ENCODE measurements at regions not wholly inside any gene's neighbourhood (a gene's known extent, or its start where the extent isn't known, plus 50 kb on each side); places are given as distances from the start of the nearest gene placed in this dataset.

DNA sequence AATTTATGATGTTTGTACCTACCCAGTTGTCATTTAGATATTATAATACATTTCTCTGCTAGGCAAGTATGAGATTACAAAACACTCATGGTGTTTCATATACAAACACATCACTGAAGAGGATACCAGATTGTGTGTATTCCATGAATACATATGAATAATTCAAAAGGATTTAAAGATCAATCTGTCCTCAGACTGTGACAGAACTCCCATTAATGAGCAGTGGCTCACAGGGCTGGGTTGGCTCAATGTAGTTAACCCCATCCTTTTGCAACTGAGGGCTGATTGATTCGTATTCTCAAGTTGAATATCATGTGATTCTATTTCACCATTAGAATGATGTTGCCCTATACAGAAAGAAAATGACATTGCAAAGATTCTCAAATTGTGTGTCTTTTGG, 79.6 kb upstream of the SPANXN2 start:
- TF ChIP-seq, protein P1, sequence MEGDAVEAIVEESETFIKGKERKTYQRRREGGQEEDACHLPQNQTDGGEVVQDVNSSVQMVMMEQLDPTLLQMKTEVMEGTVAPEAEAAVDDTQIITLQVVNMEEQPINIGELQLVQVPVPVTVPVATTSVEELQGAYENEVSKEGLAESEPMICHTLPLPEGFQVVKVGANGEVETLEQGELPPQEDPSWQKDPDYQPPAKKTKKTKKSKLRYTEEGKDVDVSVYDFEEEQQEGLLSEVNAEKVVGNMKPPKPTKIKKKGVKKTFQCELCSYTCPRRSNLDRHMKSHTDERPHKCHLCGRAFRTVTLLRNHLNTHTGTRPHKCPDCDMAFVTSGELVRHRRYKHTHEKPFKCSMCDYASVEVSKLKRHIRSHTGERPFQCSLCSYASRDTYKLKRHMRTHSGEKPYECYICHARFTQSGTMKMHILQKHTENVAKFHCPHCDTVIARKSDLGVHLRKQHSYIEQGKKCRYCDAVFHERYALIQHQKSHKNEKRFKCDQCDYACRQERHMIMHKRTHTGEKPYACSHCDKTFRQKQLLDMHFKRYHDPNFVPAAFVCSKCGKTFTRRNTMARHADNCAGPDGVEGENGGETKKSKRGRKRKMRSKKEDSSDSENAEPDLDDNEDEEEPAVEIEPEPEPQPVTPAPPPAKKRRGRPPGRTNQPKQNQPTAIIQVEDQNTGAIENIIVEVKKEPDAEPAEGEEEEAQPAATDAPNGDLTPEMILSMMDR (conservative IDR thresholded peaks at IDR 0.05) = no peak
- no peak overlapping the region for H3K27ac ChIP-seq

DNA sequence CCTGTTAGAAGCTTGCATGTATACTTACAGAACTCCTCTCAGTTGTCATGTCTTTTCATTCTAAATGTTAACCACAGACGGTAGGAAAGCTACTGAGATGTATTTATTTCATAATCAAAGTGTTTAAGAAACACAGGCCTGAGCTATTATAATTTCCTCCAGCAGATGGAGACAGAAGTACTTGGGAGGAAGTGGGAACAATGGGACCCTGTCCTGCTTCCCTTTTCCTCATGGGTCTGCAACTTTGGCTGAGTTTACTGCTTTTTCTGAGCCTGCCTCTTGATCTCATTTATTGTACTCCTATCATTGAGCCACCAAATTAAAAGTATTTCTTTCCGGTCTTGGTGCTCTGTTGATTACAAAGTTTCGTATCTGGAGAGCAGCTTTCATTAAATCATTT, 67.7 kb upstream of the SPANXN2 start:
- H3K27ac ChIP-seq = no peak overlapping the region
- TF ChIP-seq, protein P1 (conservative IDR thresholded peaks at IDR 0.05) = peak; percentile 23; the same call in 1 of the 2 replicates

DNA sequence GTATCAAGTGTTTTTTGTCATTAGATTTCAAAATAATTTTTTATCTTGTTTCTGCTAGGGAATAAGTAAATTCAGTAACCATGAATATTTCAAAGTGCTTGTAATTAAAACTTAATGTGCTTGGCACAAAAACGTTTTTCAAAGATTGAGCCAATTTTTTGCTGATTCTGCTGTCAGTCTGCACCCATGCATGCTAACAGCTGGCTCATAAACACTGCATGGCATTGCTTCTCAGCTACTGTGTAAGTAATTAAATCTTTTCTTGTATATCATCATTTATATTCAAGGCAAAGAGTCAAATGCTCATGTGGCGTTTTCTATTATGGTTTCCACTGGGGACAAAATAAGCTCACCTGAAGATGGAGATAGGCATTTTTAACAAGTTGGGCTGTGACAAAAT, 66.8 kb upstream of the SPANXN2 start:
- no peak overlapping the region for H3K27ac ChIP-seq
- TF ChIP-seq, protein P1 (conservative IDR thresholded peaks at IDR 0.05) = no peak

DNA sequence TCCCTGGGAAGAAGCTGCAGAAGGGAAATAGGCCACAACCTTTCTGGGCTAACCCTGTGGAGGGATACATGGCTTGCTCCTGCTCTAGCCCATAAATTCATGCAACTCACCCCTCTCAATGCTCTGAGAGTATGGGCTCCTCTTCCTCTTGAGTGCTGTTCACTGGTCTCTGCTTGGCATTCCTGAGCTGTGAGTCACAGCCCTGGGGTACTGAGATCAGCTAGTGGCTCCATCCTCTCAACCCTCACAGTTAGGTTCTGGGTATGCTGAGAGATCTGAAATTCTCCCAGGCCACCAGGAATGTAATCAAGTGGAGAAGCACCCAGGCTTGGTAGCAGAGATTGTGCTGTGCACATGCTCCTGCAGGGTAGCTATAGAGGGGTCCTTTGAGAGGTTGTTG, 60.6 kb upstream of the SPANXN2 start:
- TF ChIP-seq, protein P1 (conservative IDR thresholded peaks at IDR 0.05) = no peak
- no peak overlapping the region for H3K27ac ChIP-seq

Measured in VCaP (cell line).